HS-27A (cell line): ENCODE measurements at regions not wholly inside any gene's neighbourhood (a gene's known extent, or its start where the extent isn't known, plus 50 kb on each side); places are given as distances from the start of the nearest gene placed in this dataset.

Source experiments
- DNase-seq: peaks from one replicate; pipeline ENCODE4 v3.0.0-alpha.2; 2012; ENCODE audit warnings: low read depth, missing footprints

DNA sequence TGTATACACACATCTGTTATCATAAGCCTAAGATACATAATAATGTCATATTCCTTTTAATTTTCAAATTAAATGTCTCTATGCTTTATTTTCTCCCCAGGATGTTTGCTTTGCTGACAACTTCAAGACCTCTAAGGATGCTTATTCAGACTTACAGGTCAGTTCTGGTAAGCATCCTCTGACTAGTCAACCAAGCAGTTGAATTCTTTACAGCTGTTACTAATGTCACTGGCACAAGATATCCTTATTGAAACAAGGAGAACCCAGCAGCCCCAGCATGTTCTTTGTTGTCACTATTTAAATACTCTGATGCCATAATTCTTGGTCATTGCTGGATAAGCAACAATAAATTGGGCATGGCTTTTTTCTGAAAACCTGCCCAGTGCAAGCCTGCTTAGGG, 232.3 kb upstream of the PMFBP1 start:
- no peak for DNase-seq

DNA sequence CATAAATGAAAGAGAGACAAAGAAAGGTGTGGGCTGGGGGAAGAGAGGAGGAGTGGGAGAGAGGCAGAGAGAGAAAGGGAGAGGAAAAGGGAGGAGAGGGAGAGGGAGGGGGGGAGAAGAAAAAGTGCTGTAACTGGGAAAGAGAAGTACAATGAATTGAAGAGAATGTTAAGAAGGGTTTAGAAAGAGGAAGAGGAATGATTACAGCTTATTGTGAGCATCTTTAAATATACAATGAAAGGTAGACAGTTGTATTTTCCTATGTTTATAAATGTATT, 229.1 kb upstream of the PMFBP1 start:
- DNase-seq: no peak

DNA sequence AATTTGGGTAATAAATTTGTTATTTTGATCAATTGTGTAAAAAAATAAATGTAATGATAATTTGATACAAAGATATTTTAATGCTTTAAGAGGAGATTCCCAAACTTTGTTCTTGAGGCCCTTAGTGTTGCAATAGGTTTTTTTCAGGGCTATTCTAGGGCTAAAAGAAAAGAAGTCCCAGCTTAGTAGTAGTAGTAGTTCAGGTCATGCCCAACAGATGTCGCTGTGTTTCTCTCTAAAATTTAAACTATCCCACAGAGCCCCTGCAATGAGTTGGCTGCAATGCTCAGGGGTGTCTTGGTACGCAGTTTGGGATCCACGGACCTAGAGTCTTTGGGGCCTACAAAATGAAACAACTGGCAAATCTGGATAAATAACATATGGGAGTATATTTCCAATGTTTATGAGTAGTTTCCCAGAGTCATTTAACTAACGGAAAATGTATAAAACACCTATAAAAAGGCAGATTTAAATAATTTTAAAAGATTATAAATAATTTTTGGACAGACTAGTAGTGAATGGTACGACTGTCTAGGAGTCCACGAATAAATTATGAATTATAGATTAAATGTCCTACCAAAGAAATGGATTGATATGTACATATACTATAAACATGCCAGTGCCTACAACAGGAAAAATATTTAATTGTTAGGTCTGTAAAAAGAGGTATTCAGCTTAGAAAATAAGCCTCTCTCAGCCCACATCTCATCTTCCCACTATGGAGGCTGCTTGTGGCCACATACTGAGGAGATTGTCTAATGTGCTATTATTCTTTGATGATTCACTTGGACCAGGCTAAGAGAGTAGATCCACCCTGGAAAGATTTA, 228.5 kb upstream of the PMFBP1 start:
- DNase-seq: peak; percentile 50

DNA sequence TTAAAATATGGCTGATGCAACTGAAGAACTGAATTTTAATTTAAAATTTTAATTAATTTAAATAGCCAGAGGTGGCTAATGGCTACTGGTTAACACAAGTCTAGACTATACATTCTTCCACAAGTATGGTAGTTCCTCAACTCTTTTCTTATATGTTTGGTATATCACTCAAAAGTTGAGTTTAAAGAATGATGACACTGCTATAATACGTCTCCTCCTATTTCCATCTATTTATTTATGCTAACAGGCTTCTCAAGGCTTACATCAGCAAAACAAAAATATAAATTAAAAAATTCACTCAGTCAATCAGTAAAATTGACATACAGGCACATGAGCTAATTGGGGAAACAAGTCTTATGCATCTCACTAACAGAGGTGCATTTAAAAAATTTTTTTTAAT, 227.9 kb upstream of the PMFBP1 start:
- no peak for DNase-seq

DNA sequence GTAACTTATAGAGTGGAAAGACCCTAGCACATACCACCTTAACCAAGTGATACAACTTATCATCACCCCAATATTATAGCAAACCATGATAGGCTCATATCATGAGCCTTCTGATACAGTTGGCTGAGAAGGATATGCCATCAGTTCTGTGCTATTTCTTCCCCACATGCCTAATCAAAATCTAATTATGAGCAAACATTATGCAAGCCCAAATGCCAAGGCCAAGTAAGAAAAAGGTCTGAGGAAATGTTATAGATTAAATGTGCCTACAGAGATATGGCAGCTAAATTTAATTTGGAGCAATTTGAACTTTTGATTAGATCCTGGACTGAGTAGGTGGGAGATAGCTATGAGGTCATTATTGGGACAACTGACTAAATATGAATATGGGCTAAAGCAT, 225.9 kb upstream of the PMFBP1 start:
- DNase-seq: no peak

DNA sequence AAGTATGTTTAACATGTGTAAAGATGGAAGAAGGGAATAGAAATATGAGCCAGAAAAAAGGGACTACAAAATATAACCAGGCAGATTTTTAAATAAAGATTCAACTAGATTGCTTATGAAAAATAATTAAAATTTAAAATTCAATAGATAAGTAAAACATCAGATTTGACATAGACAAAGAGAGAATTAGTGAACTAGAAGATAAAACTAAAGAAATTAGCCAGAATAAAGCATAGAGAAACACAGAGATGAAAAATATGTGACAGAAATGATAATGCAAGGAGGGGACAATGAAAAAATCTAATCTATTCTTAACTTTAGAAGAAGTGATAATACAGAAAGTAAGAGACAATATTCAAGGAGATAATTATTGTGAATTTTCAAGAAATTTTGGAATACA, 222.6 kb upstream of the PMFBP1 start:
- DNase-seq: no peak

DNA sequence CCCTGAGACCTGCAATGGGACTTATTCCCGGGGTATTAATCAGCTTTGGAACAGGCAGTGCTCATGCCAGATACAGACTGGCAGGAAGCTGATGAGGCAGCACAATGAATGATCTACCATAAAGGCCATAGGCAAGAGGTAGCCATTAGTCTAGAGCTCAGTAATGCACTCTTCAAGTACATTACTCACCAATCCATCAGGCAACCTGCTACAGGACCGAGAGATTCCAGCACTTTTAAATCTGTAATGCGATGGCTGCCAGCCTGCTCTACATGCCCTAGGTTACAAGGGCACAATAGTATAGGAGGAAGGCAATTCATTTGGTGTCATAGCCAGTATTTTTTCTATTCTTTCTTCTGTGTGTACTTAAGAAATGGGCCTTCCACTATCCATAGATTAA, 217.8 kb upstream of the PMFBP1 start:
- no peak for DNase-seq

DNA sequence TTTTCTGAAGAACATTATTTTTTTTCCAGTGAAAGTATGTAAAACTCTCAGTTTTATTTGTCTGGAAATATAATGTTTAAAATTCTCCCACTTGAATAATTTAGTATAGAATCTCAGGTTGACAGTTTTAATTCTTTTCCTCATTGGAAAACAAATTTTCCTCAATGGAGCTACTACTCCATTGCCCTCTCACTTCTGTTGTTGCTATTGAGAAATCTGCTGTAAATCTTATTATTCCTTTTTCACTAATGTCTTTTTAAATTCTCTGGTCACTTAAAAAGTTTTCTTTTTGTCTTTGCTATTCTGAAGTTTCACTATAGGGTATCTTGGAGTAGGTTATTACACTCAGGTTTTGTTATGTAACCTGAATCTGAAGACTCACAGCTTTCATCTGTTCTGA, 216.1 kb upstream of the PMFBP1 start:
- DNase-seq: no peak

DNA sequence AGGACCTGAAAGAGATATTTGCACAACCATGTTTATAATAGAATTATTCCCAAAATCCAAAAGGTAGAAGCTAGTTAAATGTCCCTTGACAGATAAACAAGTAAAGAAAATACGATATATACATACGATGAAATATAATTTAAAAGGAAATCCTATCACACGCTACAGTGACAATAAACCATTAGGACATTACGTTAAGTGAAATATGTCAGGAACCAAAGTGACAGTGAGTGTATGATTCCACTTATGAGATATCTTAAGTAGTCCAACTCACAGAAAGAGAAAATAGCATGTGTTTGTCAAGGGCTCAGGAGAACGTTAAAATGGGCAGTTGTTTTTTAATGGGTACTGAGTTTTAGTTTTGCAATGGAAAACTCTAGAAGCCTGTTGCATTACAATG, 212.7 kb upstream of the PMFBP1 start:
- no peak for DNase-seq

DNA sequence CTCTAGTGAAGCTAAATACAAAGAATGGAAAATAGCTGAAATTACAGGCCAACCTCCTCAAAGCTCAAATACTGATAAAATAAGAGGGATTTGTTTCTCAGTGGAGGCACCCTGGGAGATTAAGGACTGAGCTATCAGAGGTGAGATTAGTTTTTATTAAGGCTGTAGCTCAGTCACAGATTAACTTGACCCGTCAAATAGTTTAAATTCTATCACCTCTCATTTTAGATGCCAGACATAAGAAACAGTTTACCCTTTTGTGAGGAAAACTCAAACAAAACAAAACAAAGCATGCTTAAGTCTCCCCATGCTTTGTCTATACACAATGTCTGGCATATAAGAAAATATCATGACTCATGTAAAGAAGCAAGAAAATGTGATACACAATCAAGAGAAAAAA, 208.3 kb upstream of the PMFBP1 start:
- DNase-seq: no peak

DNA sequence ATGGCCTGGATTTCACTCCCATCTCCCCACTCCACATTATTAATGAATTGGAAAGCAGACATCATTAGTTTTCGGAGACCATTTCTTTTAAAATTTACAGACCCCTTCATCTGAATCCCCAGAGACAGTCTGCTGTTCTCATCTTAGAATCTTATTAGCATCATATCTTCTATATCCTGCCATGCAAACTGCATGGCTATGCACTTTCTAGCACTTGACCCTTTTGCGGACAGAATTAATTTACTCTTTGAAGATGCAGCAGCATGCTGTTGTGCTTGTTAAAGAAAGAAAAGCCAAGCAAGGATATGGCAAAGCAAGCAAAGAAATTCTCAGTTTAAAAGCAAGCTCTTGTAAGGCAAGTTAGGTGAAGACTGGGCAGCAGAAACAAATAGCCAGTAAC, 201.2 kb upstream of the PMFBP1 start:
- no peak for DNase-seq

DNA sequence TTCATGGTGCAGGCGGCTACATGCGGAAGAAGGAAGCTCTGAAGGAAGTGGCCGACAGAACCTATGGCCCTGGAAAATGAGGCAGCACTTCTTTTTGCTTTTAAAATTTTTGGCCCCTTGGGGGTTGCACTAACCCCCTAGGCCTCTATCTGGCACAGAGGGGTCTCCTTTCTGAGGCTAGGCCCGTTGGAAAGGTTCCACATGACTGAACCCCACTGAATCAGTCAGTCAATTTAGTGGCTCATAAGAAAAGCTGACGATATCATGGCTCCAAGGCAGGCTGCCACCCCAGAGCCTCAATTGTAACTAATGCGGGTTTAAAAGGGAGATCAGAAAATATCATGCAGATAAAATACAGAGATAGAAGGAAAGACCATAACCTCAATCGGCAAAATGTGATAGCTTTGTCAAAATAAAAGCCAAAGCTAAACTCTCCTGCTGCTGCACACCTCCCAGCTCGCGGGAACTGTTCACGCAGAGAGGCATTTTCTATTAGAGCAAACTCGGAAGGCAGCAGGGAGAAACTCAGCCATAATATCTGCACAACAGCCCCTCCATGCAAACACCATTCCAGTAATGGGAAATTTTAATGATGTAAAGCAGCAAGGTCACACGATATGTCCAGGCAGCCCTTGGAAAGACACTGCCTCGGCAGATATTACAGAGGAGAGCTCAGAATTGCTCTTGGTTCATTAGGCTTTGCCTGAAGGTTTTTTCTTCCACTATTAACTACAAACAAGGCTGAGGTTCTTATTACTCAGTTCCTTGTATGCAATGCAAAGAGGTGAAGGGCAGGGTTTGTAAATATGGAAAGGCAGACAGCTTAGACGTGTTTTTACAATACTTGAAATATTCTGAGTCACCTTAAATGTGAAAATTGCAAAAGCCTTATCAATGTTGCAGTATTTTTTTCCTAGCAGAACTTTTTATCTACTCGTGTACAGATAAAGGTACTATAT, 200.4 kb upstream of the PMFBP1 start:
- no peak for DNase-seq

DNA sequence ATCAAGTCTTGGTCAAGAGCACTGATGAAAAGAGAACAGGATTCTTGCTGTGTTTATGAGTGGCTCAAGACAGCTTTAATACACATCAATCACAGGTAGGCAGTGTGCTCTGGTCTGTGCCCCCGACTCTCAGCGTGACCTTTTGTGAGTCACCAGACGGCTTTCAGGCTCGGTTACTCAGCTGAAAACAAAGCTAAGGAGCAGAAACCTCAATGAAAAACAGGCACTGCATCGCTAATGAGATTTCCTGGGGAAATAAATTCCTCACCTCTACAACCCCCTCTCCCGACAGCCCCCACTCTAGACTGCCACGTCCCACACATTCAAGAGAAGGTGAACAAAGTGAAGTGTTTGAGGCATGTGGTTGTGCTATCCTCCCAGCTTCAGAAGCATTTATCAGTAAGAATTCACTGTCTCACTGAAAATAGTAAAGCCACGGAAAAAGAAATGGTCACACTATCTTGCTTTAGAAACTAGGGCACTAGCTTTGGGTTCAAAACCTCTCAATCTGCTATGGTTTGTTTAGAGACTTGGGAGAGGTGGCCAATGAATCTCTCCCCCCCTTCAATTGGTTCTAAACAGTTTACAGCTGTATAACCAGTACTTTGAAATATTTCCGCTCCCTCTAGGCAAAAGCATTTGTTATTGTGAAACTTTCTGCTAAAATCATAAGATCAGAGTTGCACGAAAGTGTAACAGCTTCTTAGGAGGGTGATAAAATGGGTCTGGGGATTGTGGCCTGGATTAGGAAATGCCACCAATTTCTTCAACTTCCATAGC, 199.5 kb upstream of the PMFBP1 start:
- DNase-seq: no peak

DNA sequence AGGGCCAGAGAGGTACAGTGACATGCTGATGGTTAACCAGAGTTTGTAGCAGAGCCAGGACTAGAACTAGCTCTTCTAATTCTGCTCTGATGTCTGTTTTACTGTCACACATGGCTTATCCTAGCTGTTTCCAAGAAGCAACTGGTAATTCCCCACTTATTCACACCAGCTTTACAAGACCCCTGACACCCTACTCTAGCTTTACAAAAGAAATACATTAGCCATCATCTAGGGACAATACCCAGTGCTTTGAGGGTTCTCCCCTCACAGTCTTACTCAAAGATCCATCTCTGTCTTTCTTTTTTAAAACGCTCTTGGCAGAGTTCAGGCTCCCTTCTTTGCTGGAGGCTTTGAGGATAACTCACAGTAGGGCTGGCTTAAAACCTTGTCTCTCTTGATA, 197.3 kb upstream of the PMFBP1 start:
- no peak for DNase-seq

DNA sequence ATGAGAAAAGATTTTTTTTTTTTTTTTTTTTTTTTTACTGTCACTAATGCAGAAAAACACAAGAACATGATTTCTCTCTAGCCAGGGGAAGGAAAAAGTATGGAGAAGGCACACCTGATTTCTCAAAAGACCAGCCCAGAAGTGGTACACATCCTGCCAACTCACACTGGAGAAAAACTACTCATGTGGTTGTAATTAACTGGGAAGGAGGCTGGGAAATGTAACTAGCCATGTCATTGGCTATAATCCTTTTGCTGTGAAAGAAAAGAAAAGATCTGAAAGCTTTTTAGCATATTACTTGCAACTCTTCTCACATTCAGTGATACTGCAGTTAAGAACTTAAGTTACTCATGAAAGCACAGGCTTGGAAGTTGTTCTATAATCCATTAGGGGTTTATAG, 195.9 kb upstream of the PMFBP1 start:
- no peak for DNase-seq

DNA sequence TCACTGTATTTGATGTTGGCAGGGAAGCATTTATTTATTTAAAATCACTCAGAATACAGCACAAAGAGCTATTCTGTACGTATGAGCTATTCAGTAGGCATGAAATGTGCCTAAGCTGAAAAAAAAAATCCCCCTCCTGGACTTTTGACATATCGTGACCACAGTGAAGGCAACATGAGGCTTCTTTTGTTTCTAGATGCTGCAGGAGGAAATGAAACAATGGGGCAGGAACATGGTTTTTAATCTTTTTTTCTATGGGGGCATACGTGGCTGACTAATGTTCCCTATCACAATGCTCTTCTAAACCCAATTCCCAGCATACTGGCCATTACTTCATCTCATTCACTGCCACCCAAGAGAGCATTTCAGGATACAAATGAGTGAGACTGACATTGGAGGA, 191.0 kb upstream of the PMFBP1 start:
- no peak for DNase-seq

DNA sequence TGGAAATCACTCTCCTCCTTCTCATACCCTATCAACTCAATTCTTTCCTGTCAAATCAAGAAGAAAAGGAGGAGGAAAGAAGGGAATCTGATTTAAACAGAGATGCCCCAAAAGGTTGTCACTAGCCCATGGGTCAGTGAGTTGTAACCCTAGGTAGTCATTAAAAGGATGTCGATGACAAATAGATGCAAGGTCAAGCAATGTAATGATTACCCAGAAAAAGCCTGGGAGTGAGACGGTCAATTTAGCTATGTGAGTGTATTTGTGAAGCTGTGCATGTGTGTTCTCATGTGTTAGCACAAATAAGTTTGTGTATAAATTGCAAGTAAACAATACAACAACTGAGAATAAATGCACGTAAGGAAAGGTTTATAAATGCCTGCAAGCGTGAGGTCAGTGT, 190.5 kb upstream of the PMFBP1 start:
- no peak for DNase-seq

DNA sequence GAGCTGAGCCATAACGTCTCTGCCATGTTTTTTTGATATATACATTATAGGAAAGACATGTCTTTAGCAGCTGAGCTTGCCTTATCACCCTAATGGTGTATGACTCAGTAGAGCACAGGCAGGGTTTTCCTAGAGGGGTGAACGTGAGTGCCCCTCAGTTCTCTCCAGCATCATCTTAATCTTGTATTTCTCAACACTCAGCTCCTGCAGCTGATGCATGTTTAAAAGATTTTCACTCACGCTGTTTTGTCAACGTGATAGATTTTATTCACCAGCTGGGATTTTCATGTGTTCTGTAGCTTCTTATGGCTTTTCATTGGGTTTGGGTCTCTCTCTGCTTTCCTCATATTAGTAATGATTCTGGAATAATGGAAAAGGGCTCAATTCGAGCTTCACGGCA, 186.0 kb upstream of the PMFBP1 start:
- no peak for DNase-seq

DNA sequence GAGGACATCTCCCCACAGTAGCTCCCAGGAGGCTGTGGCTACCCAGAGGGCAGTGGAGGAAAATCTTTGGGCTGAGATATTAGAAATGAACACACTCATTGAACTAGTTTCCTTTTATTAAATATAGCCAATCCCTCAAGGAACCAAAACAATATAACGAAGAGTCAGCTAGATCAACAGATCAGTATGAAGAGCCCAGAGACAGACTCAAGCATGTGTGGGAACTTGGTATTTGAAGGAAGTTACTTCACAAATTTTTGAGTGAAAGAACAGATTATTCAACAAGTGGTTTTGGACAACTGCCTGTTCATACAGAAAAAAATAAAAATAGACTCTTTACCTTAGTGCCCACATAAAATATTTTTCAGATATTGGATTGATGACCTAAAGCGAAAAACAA, 183.6 kb upstream of the PMFBP1 start:
- DNase-seq: no peak

DNA sequence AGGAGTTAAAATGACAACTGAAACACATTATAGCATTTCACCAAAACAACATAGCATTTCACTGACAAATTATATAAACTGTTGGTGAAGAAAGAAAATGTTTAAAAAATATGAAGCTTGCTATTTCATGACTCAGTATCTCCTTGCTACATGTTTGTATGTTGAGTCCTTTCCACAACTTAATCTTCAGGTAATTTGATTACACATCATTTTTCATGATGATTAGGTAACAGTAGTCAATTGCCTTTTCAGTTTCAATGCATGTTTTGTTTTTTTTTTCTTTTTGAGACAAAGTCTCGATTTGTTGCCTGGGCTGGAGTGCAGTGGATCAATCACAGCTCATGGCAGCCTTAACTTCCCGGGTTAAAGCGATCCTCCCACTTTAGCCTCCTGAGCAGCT, 177.8 kb upstream of the PMFBP1 start:
- no peak for DNase-seq

DNA sequence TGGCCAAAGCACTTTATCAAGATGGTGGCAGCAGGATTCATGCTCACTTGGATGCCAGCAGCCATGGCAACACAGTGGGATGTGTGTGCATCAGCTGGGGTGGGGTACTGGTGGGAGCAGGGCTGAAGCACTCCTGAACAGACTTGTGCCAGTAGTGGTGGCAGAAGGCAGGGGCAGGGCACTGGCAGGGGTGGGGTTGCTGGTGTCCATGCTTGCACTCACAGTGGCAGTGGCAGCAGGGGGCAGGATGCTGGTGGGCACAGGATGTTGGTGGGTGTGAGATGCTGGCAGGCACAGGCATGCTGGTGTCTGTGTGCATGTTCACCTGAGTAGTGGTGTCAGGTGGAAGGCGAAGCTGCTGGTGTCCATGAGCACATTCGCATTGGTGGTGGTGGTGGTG, 161.0 kb upstream of the PMFBP1 start:
- no peak for DNase-seq

DNA sequence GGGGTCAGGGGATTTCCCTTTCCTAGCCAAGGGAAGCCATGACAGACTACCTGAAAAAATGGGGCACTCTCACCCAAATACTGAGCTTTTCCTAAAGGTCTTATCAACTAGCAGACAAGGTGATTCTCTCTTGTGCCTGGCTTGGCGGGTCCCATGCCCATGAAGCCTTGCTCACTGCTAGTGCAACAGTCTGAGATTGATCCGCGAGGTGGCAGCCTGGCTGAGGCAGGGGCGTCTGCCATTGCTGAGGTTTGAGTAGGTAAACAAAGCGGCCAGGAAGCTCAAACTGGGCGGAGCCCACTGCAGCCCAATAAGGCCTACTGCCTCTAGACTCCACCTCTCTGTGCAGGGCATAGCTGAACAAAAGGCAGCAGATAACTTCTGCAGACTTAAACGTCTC, 152.6 kb upstream of the PMFBP1 start:
- DNase-seq: no peak

DNA sequence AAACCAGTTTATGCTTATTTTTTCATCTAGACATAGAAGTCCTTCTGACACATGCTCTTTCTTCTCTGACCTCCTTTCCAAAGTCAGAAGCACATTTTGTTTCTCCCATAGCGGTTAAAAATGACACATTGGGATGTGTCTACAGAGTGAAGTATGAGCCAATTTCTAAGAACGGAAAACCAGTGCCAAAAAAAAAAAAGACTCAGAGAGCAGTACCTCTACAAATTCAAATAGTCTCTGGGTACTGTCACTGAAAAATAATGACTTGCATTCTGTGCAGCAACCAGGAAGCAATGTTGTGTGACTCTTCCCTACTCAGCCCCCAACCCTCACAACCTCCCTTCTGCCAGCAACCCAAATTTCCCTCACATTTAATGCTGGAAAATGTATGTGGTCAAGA, 145.5 kb upstream of the PMFBP1 start:
- DNase-seq: no peak
